HL-60 (cell line): ENCODE measurements at regions not wholly inside any gene's neighbourhood (a gene's known extent, or its start where the extent isn't known, plus 50 kb on each side); places are given as distances from the start of the nearest gene placed in this dataset.

ENCODE experiments used
- DNase-seq, 2 experiments: peaks; one replicate each; pipeline ENCODE4 v3.0.0-alpha.2; 2010 to 2020; ENCODE audit warnings: low read depth in 1 of 2, low spot score in 1 of 2
- H3K27ac ChIP-seq: fragments of 250-450 bp; sonication (Bioruptor Pico); replicated peaks from 2 replicates; pipeline ENCODE4 v1.5.1; 2020; ENCODE audit warnings: mild to moderate bottlenecking, moderate library complexity
- H3K27me3 ChIP-seq: fragments of 250-450 bp; sonication (Bioruptor Pico); 2 replicates; pipeline ENCODE4 v1.5.1; 2021; ENCODE audit warnings: mild to moderate bottlenecking, moderate library complexity; ENCODE audit not compliant: insufficient read depth, poor library complexity, severe bottlenecking
- H3K4me3 ChIP-seq: replicated peaks from 2 replicates; pipeline ENCODE4 v1.5.1; 2011; ENCODE audit warnings: mild to moderate bottlenecking, control low read depth, low read length; ENCODE audit not compliant: insufficient read depth
- GABPA ChIP-seq: IDR thresholded peaks from 2 replicates; pipeline ENCODE4 v1.6.1; 2012; ENCODE audit warnings: low read depth
- POLR2AphosphoS5 ChIP-seq: IDR thresholded peaks from 2 replicates; pipeline ENCODE4 v1.6.1; 2012; ENCODE audit warnings: low read depth
- SPI1 ChIP-seq: IDR thresholded peaks from 2 replicates; pipeline ENCODE4 v1.6.1; 2012; ENCODE audit warnings: low read depth, mild to moderate bottlenecking, borderline replicate concordance
- TF ChIP-seq, protein P1 (sequence below): IDR thresholded peaks from one replicate; pipeline ENCODE4 v1.5.1; 2011; ENCODE audit warnings: low read length, control low read depth, inconsistent platforms; ENCODE audit not compliant: insufficient read depth
- TF ChIP-seq, protein P2 (sequence below): IDR thresholded peaks from 2 replicates; pipeline ENCODE4 v1.6.1; 2012; ENCODE audit warnings: low read depth; ENCODE audit not compliant: insufficient replicate concordance

DNA sequence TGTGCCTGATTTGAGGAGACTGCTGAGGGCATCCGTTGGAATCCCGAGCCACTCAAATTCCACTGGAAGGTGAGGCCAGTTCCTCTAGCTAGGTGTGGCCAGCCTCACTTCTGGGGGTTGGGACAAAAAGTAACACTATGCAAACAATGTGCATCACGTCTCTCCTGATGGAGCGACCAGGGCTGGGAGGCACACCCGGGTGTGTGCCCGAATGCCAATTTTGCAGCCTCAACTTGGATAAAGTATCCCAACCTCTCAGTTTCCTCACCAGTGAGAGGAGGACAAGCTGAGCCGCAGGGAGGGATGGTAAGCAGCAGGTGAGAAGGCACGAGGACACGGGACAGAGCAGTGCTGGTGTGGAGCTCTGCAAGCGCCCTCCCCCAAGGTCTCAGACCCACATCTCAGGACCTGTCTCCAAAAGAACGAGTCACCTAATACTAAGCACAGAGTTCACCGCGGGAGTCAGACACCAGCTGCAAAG is 218.3 kb downstream of the HAUS1 start:
- DNase-seq, result no peak
- Histone ChIP-seq H3K4me3 (no peak overlapping the region), H3K27ac (no peak overlapping the region), H3K27me3 (no peaks in the 10 kb centered on the region)
- no peak for TF ChIP-seq POLR2AphosphoS5
- no peak for TF ChIP-seq GABPA
- TF ChIP-seq, protein P1, sequence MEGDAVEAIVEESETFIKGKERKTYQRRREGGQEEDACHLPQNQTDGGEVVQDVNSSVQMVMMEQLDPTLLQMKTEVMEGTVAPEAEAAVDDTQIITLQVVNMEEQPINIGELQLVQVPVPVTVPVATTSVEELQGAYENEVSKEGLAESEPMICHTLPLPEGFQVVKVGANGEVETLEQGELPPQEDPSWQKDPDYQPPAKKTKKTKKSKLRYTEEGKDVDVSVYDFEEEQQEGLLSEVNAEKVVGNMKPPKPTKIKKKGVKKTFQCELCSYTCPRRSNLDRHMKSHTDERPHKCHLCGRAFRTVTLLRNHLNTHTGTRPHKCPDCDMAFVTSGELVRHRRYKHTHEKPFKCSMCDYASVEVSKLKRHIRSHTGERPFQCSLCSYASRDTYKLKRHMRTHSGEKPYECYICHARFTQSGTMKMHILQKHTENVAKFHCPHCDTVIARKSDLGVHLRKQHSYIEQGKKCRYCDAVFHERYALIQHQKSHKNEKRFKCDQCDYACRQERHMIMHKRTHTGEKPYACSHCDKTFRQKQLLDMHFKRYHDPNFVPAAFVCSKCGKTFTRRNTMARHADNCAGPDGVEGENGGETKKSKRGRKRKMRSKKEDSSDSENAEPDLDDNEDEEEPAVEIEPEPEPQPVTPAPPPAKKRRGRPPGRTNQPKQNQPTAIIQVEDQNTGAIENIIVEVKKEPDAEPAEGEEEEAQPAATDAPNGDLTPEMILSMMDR, result no peak
- no peak for TF ChIP-seq SPI1
- TF ChIP-seq, protein P2, sequence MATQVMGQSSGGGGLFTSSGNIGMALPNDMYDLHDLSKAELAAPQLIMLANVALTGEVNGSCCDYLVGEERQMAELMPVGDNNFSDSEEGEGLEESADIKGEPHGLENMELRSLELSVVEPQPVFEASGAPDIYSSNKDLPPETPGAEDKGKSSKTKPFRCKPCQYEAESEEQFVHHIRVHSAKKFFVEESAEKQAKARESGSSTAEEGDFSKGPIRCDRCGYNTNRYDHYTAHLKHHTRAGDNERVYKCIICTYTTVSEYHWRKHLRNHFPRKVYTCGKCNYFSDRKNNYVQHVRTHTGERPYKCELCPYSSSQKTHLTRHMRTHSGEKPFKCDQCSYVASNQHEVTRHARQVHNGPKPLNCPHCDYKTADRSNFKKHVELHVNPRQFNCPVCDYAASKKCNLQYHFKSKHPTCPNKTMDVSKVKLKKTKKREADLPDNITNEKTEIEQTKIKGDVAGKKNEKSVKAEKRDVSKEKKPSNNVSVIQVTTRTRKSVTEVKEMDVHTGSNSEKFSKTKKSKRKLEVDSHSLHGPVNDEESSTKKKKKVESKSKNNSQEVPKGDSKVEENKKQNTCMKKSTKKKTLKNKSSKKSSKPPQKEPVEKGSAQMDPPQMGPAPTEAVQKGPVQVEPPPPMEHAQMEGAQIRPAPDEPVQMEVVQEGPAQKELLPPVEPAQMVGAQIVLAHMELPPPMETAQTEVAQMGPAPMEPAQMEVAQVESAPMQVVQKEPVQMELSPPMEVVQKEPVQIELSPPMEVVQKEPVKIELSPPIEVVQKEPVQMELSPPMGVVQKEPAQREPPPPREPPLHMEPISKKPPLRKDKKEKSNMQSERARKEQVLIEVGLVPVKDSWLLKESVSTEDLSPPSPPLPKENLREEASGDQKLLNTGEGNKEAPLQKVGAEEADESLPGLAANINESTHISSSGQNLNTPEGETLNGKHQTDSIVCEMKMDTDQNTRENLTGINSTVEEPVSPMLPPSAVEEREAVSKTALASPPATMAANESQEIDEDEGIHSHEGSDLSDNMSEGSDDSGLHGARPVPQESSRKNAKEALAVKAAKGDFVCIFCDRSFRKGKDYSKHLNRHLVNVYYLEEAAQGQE, result no peak

DNA sequence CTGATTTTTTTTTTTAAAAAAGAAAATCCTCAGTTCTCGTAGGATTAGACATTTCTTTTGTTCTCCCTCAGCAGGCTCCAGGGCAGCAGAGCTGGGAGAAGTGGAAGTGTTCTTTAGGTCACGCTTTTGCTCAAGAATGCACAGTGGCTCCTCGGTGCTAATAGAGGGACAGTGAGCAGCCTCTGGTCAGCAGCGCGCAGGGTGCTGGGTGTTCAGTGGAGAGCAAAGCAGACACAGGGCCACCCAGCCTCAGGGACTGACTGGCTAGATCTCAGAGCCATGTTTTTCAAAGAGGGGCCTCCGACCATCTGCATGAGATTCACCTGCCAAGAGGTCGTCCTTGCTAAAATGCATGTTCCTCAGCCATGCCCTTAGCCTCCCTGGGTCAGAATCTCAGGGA is 218.8 kb downstream of the HAUS1 start:
- no peak for DNase-seq
- H3K27me3 ChIP-seq, result no peaks in the 10 kb centered on the region
- no peak overlapping the region for H3K4me3 ChIP-seq
- TF ChIP-seq SPI1, result no peak
- TF ChIP-seq, protein P1, result no peak
- no peak for TF ChIP-seq GABPA
- no peak for TF ChIP-seq POLR2AphosphoS5
- TF ChIP-seq, protein P2, result no peak
- H3K27ac ChIP-seq, result no peak overlapping the region

DNA sequence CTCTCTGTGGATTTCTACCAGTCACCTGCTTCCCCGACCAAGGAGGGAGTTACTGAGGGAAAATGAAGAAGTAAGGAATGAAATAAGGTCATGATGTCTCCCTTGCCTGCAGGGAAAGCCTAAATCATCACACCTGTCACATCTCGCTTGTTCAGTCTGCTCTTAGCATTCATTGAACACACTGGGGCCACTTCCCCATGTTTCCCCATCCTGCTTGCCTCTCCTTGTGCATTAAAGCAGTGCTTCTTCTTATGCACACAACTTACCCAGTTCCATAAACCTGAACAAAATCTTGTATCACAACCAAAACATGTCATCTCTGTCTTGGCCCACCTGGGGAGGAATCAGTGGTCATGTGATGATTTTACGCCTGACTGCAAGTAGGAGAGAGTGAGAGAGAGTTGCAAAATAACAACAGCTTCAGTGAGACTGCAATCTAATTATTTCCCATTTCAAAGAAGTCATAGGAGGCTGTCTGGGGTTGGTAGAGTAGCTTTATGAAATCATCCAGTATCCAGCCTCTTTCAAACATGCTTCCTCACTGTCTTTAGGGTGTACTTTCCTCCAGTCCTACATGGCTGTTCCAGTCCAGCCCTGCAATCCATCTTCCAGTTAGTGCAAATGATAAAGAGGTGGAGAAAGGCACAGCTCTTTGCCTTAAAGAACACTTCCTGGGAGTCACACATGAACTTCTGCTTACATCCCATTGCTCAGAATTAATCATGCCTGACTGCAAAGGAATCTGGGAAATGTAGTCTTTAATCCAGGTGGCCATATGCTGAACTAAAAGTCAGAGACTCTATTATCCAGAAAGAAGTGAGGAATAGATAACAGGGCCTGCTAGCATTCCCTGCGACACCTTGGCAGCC is 220.1 kb downstream of the HAUS1 start:
- no peak for TF ChIP-seq GABPA
- TF ChIP-seq SPI1, result peak; percentile 50; the same call in 1 of the 2 replicates
- TF ChIP-seq, protein P1, result no peak
- TF ChIP-seq, protein P2, result no peak
- peak; percentile 69 for TF ChIP-seq POLR2AphosphoS5
- no peak overlapping the region for H3K4me3 ChIP-seq
- H3K27me3 ChIP-seq, result no peaks in the 10 kb centered on the region
- peak; percentile 80 to 86 for DNase-seq
- H3K27ac ChIP-seq, result peak overlapping the region; percentile 40
